ENCODE measurements at regions not wholly inside any gene's neighbourhood (a gene's known extent, or its start where the extent isn't known, plus 50 kb on each side); places are given as distances from the start of the nearest gene placed in this dataset.

GRCh38 chr18:66749481-66750035 lies 145.7 kb upstream of the CDH19 start:
- TF ChIP-seq, protein P1, sequence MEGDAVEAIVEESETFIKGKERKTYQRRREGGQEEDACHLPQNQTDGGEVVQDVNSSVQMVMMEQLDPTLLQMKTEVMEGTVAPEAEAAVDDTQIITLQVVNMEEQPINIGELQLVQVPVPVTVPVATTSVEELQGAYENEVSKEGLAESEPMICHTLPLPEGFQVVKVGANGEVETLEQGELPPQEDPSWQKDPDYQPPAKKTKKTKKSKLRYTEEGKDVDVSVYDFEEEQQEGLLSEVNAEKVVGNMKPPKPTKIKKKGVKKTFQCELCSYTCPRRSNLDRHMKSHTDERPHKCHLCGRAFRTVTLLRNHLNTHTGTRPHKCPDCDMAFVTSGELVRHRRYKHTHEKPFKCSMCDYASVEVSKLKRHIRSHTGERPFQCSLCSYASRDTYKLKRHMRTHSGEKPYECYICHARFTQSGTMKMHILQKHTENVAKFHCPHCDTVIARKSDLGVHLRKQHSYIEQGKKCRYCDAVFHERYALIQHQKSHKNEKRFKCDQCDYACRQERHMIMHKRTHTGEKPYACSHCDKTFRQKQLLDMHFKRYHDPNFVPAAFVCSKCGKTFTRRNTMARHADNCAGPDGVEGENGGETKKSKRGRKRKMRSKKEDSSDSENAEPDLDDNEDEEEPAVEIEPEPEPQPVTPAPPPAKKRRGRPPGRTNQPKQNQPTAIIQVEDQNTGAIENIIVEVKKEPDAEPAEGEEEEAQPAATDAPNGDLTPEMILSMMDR (IDR thresholded peaks at IDR 0.05; ENCODE audit: low read length), result no peak
- no peak for TF ChIP-seq EZH2 (IDR thresholded peaks at IDR 0.05; ENCODE audit: borderline replicate concordance, low read length)
